ENCODE measurements at regions not wholly inside any gene's neighbourhood (a gene's known extent, or its start where the extent isn't known, plus 50 kb on each side); places are given as distances from the start of the nearest gene placed in this dataset.
A peak's percentile ranks its signal among the peaks of the same experiment; 100 is the strongest.
"Not testable (repeated sequence)": the region's sequence is repeated elsewhere in the genome, so short reads cannot be mapped to it uniquely, and the experiment has no call there.

- DNase-seq (ENCODE audit: low spot score) = no peak
- no peak for FAIRE-seq
Measured at GRCh38 chr4:60840020-60840419, 360.1 kb upstream of the ADGRL3 start.

DNA sequence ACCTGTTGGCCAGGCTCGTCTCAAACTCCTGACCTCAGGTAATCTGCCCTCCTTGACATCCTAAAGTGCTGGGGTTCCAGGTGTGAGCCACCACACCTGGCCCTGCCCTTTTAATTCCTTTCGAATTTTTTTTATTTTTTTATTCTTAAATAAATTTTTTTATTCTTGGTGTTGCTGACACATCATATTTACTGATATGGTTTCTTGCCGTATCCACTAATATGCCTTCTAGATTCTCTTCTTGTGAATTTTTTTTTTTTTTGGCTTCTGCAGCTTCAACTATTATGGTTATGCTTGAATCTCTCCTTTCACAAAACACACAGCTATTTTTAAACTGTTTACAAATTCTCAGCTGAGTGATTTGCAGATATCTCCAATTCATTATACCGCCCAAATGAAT lies 353.4 kb upstream of the ADGRL3 start:
- no peak for FAIRE-seq

GRCh38 chr4:60847614-60848013 lies 352.5 kb upstream of the ADGRL3 start:
- DNase-seq (ENCODE audit: low spot score) (peak; percentile 26), FAIRE-seq (no peak)

More for the DNA sequence above, 353.4 kb upstream of the ADGRL3 start:
- no peak for DNase-seq (ENCODE audit: low spot score)

- no peak for DNase-seq (ENCODE audit: low spot score)
- FAIRE-seq = no peak
Measured at GRCh38 chr4:60857130-60857753, 342.9 kb upstream of the ADGRL3 start.

- DNase-seq (ENCODE audit: low spot score) (no peak), FAIRE-seq (no peak)
Measured at GRCh38 chr4:60863442-60863841, 336.7 kb upstream of the ADGRL3 start.

- DNase-seq (ENCODE audit: low spot score) (no peak), FAIRE-seq (no peak)
Measured at GRCh38 chr4:60865273-60865672, 334.9 kb upstream of the ADGRL3 start.

DNA sequence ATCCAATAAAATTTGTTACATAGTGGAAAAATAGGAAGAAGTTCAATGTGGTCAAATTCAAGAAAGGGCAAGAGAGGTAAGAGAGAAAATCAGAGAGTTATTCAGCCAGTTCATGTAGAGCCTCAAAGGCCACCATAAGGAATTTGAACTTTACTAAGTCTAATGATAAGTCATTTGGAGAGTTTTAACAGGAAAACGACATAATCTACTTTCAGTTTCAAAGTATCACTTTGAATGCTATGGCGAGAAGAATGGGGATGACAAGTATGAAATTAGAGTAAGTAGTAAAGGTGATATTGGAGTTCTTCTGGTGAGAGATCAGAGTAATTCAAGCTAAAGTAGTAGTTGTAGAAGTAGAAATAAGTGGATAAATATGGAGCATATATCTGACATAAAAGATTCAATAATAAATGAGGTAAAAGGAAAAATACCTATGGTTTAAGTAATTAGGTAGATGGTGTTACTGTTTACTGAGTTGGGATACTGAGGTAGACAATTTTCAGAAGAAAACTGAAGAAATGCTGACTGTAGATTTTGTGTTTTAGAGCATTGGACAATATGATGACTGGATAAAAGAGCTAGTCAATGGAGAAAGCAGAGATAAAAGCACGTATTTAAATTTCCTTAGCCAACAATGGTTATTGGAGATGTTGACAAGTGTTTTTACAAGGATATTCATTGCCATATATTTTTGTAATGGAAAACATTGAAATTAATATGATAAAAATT lies 331.7 kb upstream of the ADGRL3 start:
- FAIRE-seq = no peak

GRCh38 chr4:60879135-60879701 lies 320.9 kb upstream of the ADGRL3 start:
- FAIRE-seq (no peak), DNase-seq (ENCODE audit: low spot score) (no peak)

More for the DNA sequence above, 331.7 kb upstream of the ADGRL3 start:
- no peak for DNase-seq (ENCODE audit: low spot score)

- peak; percentile 37 for FAIRE-seq
- no peak for DNase-seq (ENCODE audit: low spot score)
Measured at GRCh38 chr4:60884587-60884986, 315.5 kb upstream of the ADGRL3 start.

GRCh38 chr4:60885011-60885410 lies 315.1 kb upstream of the ADGRL3 start:
- FAIRE-seq (no peak), DNase-seq (ENCODE audit: low spot score) (no peak)

GRCh38 chr4:60890743-60891142 lies 309.4 kb upstream of the ADGRL3 start:
- DNase-seq (ENCODE audit: low spot score) (no peak), FAIRE-seq (no peak)

GRCh38 chr4:60891947-60892346 lies 308.2 kb upstream of the ADGRL3 start:
- FAIRE-seq (no peak), DNase-seq (ENCODE audit: low spot score) (no peak)

DNA sequence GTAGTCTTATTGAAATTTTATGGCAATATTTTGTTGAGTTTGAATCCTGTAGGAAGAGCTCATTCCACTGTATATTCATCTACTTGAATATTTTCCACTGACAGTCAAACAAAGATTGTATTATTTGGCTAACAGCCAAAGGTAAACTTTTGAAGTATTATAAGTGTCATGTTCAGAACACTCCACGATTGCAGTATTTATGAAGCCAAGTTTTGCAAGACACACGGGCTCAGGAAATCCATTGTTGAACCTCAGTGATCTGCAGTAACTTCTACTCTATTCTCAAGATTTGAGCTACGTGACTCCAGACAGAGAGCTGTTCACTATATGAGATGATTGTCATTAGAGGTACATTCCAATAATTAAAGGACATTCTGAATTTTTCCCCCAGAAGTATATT lies 302.7 kb upstream of the ADGRL3 start:
- no peak for DNase-seq (ENCODE audit: low spot score)
- no peak for FAIRE-seq

DNA sequence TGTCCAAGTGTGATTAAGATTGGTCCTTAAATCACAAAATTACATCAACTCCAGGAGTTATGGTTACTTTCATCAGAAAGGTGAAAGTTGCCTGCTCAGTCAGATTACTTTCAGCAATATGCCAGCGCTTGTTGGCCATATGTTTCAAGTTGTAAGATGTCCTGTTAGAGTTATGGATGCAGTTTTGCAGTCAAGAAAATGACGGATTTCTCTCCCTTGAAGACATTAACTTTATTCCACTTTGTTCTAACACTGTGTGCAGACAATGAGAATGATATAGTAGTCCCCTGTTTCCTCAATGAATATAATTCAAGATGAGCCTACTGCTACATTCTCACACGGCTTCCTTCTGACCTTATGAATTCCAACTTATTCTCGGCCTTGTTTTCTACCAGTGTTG lies 295.0 kb upstream of the ADGRL3 start:
- DNase-seq (ENCODE audit: low spot score) (no peak), FAIRE-seq (no peak)

GRCh38 chr4:60911127-60911526 lies 289.0 kb upstream of the ADGRL3 start:
- DNase-seq (ENCODE audit: low spot score) (no peak), FAIRE-seq (no peak)

DNA sequence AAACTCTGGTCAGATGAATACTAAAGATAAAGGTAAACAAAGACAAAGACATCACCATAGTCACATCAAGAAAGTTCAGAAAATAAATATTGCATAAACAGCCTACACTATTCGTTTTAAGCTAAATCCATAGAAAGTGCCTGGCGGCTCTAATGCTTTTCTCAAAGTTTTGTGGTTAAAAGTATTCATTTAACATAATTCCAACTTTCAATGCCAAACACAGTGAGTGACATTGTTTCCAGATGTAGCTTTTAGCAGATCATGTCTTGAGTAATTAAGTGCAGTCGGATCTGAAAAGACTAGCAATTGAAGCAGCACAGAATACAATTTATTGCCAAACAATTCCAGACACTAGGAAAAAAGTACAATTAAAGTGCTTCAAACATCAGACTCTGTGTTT lies 287.1 kb upstream of the ADGRL3 start:
- FAIRE-seq = no peak

GRCh38 chr4:60913671-60914070 lies 286.5 kb upstream of the ADGRL3 start:
- DNase-seq (ENCODE audit: low spot score) = no peak
- FAIRE-seq = no peak

More for the DNA sequence above, 287.1 kb upstream of the ADGRL3 start:
- no peak for DNase-seq (ENCODE audit: low spot score)

DNA sequence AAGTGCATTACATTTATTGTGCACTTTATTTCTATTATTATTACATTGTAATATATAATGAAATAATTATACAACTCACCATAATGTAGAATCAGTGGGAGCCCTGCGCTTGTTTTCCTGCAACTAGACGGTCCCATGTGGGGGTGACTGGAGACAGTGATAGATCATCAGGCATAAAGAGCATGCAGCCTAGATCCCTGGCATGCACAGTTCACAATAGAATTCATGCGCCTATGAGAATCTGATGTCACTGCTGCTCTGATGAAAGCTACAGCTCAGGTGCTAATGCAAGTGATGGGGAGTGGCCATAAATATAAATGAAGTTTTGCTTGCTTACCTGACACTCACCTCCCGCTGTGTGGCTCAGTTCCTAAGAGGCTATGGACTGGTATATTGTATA lies 278.4 kb upstream of the ADGRL3 start:
- DNase-seq (ENCODE audit: low spot score); FAIRE-seq: not testable (repeated sequence)

GRCh38 chr4:60923075-60923474 lies 277.1 kb upstream of the ADGRL3 start:
- peak; percentile 46 for FAIRE-seq

DNA sequence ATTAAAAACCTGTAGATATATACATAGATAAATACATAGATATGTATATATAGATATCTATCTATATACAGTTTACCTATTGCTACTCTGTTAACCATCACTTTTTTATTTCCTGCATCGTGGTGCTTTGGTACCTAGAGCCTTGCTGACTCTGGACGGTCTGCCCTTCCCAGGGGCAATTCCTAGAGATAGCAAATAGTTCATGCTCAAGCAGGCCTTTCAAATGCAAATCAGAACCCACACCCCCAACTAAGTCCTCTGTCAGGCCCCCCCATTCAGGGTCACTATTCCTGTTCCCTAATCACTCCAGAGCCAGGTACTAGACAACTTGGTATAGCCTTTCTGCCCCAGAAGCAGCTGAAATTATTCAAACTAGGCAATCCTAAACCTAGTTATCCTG lies 273.5 kb upstream of the ADGRL3 start:
- FAIRE-seq (no peak), DNase-seq (ENCODE audit: low spot score) (no peak)

More at GRCh38 chr4:60923075-60923474, 277.1 kb upstream of the ADGRL3 start:
- DNase-seq (ENCODE audit: low spot score) = no peak

GRCh38 chr4:60930866-60931265 lies 269.3 kb upstream of the ADGRL3 start:
- peak; percentile 44 for FAIRE-seq

GRCh38 chr4:60934566-60935295 lies 265.4 kb upstream of the ADGRL3 start:
- FAIRE-seq (no peak), DNase-seq (ENCODE audit: low spot score) (peak; percentile 11)

More at GRCh38 chr4:60930866-60931265, 269.3 kb upstream of the ADGRL3 start:
- no peak for DNase-seq (ENCODE audit: low spot score)
